Stimulated activated CD4-positive, alpha-beta T cell treated with anti-CD3 and anti-CD28 coated beads, Interleukin-12 subunit alpha, Interleukin-12 subunit beta, amount 100 ng/mL, for 48 hours (primary cell): ENCODE measurements at regions not wholly inside any gene's neighbourhood (a gene's known extent, or its start where the extent isn't known, plus 50 kb on each side); places are given as distances from the start of the nearest gene placed in this dataset.

ENCODE experiments used
- DNase-seq, 3 donors: peaks; one replicate each; pipeline ENCODE4 v3.0.0-alpha.2; 2020; ENCODE audit warnings: low read depth in 2 of 3, low spot score in 1 of 3

DNA sequence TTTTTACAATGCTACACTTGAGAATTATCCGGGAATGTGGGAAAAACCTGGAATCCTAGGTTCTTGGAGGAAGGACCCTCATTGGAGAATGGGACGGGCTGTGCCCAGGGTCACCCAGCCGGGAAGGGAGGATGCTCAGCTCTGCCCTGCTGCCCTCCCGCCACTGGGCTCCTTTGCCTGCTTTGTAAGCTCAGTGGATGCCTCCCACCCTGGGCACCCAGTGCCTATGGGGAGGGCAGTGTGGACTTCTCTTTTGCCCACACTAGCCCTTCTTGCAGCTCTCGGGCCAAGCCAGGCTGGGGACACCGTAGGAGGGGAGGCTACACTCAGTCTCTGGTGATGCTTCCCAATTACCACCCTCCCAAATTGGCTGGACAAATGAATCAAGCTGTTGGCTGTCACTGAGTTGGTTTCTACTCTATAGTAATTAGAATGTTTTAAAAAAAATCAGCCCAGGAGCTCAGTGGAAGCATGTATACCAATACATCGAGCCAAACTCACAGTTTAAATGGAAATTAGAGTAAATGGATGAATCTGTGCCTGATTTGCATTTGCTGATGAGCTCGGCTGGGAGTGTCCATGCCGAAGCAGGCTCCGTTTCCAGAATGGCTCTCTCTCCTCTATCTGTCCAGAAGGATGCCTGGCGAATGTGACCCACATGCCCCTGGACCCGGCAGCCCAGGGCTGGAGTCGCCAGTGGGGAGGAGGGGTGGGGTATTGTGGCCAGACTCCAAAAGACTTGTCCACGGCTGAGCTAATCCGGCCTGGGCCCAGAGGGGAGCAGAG lies 317.0 kb downstream of the CTTN start:
- DNase-seq = no peak

DNA sequence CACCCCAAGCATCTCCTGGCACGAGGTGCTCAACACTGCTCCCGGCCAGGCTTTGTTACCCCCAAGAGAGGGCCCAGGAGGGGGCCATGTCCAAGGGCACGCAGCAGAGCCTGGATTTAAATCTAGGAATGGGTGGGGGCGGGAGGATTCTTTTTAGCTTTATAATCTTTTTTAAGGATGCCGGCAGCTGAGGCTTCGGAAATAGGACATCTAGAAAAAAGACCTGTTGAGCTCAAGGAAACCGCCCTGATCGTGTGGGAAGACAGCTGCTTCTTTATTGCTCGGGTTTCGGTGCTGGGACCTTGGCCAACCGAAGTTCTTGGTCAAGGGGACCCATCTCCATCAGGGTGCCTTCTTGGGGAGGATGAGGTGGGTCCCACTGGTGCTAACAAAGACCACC lies 317.9 kb downstream of the CTTN start:
- no peak for DNase-seq

DNA sequence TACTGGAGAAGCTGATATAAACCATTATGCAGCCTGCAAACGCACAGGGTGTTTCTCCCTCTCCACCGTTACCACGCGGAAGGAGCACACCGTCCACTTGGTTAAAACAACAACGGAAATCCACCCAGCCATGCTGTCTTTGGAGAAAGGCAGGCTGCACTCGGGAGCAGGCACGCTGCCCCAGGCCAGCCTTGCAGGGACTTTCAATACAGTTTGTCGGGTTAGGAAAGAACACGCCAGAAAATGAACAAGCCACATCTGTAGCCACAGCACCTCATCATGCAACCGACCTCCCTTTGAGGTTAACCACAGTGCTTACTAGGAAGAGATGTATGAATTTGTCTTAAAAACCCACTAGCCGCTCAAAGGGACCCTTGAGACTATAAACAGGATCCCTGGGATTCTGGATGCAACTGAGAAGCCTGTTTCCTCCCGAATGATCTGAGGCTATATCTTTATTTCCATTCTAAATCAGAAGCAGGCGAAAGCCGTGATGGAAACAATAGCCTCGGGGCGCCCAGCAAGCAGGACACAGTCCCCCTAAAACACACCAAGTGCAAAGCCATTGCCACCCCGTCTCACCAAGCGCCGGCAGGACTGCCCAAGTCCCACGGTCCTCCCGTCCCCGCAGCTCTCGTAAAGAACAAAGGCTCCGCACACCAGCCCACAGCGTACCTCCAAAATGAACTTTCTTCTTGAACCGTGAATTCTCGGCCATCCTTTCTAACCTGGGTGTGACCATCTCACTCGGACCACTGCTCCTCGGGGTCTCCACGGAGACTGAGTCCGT lies 318.9 kb downstream of the CTTN start:
- no peak for DNase-seq

DNA sequence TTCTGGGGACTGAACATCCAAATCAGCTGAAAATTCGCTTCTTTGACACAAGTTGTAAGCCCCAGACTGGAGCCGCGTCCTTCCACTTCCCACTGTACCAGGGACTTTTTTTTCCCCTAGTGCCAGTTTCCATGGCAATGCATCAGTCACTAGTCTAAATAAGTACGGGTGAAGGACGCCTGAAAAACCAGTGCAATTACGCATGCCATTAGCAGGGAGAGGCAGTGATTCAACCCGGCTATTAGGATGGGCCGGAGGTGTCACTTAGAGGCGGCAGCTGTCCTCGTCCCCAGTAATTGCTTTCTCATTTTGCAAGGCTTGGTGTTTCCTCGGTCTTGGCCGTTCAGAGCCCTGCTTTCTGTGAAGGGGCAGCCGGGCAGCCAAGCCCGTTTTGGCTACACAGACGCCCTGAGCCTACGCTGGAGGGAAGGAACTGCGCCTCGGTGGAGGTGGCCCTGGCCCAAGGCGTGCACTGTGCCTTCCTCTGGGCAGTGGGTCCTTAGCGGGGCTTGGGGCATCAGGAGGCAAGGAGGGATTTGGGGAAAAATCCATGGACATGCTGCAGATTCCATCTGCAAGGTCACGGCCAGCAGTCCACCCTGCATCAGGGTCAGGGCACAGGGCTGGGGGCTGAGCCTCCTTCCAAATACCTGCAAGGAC lies 319.7 kb downstream of the CTTN start:
- DNase-seq = no peak

DNA sequence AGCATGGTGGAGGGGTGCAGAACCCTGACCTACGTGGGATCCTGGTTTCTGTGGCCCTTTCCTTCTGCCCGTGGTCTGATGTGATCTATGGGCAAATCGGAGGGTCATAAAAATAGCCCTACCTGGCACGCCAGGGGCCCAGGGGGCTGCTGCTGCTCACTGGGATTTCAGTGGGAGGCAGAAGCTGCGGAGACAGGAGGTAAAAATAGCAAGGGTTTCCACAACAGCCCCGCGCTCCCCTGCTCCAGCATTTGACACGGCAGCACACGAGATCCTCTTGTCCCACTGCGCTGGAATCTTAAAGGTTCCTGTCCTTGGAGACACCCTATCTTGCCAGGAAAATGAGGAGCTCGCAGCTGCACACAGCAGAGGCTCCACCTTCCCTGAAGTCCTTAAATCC lies 321.2 kb downstream of the CTTN start:
- DNase-seq = no peak

DNA sequence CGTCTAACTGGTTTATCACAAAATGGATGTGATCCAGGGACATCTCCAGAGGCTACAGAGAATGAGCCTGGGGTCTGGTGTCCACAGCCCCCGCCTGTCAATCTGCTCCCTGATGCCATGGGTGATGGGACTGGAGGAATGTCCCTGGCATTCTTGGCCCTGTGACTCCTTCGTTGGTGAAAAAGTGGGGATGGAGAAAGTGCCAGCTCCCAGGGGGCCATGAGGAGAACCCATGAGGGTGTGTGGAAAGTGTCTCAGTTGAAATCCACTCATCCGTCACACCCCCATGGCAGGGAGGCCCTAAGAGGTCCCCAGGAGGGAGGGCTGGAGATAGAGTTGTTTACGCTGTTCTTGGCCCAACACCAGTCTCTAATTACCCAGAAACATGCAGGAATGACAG lies 322.0 kb downstream of the CTTN start:
- no peak for DNase-seq

DNA sequence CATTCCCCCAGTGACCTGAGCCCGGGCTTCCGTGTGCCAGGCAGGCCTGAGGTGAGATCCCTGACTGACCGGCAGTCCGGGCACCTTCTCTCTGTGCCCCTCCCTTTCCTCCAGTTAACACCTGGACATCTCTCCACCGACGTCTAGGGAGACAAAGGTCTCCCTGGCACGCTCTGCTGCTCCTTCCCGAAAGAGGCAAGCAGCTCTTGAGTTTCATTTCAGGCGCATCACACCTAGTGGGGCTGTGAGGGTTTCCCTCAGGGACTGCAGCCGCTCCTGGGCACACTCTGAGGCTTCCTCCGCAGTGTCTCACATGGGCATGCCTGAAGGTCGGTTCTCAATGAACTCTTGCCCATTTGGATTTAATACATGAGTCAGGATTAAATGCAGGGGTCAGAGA lies 322.7 kb downstream of the CTTN start:
- DNase-seq = no peak

DNA sequence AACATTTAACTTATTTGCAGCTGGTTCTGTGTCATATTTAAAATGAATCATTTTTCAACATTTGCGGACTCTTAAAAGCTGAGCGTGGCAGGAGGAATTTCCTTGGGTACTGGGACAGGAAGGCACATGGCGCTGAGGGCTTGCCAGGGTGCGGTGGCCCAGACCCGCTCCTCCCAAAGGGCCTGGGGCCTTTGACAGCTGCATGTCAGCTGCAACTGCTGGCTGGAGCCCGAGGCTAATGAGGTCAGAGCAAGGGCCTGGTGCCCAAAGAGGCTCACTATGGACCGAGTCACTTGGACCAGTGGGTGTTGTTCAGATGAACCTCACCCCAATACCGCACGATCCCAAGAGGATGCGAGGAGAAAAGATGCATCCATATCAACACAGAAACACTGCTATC lies 326.9 kb downstream of the CTTN start:
- DNase-seq = no peak

DNA sequence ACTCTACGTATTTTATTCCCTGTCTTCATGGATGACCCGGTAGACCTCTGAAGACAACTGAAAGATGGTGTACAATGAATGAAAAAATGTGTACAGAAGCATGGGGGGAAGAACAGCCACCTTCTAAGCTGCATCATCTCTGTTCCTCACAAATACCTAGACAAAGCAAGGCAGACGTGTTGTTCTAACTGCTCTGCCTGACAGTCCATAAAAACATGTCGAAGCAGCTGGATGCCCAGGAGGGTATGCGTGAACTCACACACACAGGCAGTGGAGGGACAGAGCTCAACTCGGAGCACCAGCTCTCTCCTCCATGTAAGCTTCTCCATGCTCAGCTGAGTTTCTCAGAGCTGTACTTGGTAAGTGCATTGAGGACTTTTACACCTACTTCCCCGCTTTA lies 327.4 kb downstream of the CTTN start:
- no peak for DNase-seq

DNA sequence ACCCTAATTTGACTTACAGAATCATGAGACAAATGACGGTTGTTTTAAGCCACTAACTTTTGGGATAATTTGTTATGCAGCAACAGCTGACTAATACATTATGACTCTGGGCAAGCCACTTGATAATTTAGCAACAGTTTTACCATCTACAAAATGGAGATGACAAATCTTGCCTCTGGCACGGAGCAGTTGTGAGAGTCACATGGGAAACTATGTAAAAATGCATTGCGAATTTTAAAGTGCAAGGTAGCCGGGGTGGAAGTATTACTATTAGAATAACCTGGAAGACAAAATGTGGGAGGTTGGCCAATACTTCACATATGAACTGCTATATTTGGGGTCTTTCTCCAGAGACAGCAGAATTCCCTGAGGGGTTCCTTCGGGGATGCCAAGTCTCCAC lies 328.7 kb downstream of the CTTN start:
- no peak for DNase-seq

DNA sequence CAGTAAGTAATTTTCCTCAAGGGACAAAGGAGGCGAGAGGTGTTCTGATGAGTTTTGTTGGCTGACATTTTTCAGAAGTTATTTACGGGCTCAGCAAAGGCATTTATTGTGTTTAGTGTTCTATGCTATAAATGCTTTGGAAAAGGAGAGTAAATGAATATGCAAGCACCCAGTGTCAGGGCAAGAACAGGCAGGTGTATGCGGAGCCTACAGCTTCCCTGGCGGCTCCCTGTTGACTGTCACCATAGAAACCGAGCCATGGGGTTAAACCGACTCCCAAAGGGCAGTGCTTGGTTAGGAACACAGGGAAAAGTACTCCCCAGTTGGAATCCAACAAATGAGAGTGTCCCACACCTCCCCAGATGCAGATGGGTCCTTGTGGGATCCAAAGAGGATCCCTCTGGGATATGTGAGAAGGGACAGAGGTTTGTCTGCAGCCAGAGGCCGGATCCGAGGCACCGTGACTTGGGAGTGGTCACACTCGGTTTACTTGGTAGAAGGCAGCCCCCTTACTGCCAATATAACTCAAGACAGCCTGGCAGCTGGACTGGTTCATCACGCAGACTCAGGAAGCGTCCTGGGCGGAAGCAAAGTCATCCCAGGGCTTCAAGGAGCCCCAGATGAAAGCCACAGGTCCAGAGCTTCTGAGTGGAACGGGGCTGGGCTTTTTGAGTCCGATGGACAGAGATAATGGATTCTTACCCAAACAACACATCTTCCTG lies 329.7 kb downstream of the CTTN start:
- no peak for DNase-seq

DNA sequence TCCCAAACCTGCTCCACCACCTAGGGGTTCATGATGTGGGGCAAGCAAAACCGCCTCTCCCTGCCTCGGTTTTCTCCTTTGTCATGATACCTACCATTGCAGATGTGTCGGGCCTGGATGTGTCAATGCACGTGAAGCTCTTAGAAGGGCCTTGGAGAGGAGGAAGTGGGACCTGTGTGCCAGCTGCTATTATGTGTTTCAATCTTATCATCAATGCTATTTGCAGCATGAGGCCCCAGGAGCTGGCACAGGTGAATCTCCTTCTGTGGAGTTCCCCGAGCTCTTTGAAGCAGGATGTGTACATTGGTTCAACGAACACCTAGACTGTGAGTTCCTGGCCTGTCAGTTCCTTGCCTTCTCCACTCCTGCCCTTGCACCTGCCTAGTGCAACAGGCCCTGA lies 331.6 kb downstream of the CTTN start:
- no peak for DNase-seq

DNA sequence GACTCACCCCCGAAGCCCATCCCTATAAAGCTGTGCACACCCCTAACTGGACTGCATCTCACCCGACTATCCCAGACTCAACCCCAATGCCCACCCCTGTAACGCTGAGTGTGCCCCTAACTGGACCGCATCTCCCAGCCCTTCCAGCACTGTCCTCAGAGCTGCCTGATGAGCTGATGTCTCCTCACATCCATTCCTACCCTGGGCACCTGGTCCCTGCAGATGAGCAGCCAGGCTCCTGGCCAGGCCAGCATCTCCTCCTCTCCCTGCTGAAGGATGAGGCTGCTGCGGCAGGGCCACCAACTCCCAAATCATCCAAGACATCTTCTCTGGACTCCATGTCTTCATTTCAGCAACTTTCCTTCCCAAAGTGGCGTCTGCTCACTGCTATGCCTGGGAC lies 332.1 kb downstream of the CTTN start:
- DNase-seq = no peak

DNA sequence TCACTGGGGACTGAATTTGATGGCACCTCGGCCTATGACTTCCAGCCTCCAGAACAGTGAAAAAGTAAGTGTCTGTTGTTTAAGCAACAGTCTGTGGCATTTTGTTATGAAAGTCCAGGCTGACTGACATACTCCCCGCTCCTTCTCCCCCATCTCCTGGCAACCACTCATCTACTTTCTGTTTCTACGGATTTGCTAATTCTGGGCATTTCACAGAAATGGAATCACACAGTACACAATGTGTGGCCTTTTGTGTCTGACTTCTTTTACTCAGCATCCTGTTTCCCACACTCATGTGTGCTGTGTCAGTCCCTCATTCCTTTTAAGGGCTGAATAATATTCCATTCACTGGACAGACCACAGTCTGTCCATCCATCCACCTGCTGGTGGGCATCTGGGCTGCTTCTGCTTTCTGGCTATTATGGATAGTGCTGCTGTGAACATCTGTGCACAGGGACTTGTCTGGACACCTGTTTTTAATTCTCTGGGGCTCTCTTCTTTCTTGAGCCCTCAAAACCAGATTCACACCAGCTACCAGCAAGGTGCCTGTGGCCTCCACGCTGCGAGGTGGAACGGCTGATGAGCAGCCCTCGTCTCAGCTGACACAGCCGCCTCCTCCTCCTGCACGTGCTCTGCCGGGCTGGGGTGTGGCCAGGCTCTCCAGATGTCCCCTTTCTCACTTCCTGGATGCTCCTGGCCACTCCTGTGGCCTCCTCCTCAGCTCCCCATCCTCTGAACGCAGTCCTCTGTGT lies 333.1 kb downstream of the CTTN start:
- DNase-seq = no peak

DNA sequence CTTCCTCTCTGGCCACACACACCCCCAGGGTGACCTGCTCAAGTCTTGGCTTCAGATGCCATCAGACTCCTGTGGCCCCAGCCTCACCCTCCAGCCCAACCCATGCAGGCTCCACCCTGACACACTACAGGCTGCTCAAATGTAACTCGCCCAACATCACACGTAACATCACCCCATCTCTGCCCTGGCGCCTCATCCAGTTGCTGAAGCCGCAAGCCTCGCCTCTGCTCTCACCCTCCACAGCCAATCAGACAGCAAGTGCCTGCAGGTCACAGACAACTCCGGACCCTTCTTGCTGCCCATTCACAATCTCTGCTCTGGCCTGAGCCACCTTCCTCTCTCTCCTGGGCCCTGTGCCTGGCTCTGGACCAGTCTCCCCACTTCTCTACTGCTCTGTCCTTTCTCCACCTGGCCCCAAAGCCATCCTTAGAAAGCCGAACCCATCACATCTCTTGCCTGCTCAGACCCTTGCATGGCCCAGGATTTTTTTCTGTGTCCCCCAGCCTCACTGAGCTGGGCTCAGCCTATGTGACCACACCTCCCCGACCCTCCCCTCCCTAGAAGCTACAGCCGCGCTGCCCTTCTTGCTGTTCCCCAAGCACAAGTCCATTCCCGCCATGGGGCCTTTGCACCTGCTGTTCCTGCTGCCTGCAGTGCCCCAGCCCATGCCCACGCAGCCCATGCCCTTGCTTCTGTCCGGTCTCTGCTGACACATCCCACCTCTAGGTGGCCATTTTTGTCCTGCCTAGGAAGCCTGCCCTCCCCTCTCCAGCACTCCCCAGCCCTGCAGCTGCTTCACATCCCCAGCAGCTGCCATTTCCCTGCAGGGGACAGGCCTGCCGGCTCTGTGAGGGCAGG lies 333.9 kb downstream of the CTTN start:
- DNase-seq = no peak

DNA sequence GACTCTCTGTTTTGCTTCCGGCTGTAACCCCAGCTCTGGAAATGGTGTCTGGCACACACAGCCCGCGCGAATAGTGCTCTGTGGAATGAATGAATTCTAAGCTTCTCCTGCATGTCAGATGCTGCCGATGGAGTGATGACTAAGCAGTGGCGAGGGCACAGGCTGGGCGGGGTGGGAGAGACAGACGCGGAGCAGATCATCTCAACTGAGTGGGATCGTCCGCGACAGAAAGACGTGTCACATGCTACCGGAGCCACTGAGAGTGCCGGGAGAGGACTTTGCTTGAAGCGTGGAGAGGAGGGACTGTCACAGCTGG lies 334.5 kb downstream of the CTTN start:
- no peak for DNase-seq

DNA sequence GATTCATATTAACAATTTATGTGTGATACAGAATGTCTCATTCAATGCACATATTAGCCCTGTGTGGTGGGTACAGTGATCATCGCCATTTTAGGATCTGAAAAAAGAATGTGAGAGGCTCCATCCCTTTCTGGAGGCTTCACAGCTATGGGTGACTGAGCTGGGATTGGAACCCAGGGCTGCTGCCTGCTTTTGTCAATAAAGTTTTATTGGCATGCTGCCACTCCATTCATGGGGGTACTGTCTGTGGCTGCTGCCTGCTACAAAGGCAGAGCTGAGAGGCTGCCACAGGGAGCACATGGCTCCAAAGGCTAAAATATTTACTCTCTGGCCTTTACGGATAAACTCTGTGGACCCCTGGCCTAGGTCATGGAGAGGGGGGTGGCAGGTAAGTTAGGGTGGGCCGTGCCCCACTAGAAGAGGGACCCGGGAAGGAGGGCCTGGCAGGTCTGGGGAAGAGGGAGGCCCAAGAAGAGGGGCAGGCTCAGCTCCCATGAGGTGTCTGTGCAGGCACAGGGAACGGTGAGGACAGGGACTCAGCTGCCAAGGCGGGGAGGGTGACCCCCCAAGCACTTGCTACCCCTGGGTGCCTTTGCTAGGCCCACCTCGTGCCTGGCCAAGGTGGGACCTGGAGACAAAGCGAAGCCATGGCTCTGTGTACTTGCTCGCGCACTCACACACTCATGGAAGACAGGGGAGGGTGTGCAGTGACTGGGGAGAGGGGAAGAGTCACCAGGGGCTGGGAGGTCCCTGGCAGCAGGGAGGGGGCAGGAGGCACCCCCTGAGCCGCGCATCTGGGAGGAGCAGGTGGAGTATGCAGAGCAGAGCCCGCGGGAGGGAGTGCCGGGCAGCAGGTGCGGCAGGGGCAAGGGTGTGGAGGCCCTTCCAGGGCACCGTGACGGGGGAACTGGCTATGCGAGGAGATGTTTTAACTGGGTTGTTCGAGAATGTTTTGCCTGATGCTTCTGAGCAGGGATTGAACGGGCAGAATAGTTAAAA lies 335.3 kb downstream of the CTTN start:
- no peak for DNase-seq

DNA sequence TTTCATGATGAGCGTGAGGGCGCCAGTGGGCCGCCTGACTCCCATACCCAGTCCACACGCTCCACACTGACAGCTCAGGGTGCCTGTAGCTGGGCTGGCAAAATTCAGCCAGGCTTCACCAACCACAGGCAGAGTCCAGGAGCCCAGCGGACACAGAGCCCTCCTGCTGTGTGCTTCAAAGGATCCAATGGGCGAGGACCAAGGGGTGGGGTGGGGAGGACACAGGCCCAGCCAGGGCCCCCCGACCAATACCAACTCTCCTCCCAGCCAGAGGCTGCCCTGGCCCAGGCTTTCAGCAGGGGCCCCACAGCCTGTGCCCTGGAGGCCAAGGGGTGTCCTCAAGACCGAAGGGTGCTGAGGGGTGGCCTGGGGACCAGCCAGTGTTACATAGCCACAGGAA lies 336.1 kb downstream of the CTTN start:
- no peak for DNase-seq

DNA sequence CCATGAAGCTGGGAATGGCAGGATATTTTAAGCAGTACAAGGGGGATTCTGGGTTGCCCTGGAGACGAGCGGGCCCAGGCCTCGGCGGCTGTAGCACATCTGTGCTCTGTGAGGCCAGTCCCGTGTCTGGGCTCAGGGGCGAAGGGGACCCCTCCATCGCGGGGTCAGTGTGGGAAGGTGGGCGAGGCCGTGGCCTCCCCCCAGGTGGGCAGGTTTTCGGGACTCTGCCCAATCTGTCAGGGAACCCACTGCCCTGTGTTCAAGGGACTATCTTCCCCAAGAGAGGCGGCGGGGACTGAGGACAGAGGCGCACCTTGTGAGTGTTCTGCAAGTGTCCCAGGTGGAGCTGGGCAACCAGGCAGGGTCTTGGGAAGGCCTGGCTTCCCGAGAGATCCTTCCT lies 336.6 kb downstream of the CTTN start:
- DNase-seq = no peak
